ACHN (cell line): ENCODE measurements at regions not wholly inside any gene's neighbourhood (a gene's known extent, or its start where the extent isn't known, plus 50 kb on each side); places are given as distances from the start of the nearest gene placed in this dataset.

Source experiments
- DNase-seq: peaks from one replicate; pipeline ENCODE4 v3.0.0-alpha.2; 2015
- in situ Hi-C: cut with HindIII; loops from 2 replicates; pipeline ENCODE4 v1.10.0; 2017; ENCODE audit warnings: low sequenced_read_pairs, low pct_ligation_motif_present, low pct_unique_long_range_greater_than_20kb

DNA sequence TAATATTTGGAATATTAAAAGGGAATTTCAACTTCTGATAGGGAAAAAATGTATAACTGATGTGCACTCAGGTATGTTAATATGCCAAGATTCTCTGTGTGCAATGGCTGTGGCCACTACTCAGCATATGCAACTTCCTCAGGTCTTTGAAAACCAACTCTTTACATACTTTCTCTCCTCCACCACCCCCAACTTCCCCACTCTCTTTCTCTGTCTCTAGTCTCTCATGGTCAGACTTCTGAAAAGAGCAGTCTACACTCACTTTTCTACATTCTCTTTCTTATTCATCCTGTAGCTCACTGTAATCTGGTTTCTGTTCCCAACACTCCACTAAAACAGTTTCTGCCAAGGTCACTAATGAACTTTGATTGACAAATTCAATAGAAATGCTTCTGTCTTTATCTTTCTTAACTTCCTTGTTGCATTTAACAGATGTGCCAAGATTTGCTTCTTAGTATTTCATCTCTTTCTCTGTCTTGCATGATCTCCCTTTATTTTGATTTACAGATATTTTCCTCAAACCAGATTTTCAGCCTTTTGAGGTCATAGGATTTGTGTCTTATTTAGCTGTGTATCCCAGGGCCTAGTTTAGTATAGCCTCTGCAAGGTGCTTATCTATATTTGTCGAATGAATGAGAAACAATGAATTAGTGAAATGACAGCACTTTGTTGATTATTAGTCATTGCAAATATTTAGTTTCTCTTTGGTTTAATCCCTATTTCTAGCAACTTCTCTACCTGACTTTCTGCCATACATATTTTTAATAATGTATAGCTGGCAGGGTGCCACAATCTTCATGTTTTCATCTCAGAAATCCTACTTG is 168.9 kb downstream of the LMO4 start:
- in situ Hi-C loops = no loop called here
- no peak for DNase-seq

DNA sequence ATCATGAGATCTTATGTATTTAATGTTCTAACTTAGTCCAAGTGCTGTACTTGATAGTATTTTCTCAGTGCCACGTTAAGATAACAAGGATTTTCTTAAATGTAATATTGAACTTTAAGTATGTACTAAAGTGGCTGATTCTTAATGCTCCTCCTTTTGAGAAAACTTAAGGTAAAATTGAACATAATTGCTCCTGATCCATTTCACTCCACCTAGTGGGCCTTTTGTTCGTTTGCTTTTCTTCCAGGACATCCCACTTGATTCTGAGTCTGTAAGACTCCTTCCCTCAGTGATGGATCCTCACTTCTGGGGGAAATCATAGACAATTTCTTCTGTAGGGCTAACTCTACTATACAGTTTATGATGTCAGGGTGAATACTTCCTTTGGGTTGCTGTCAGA is 173.1 kb downstream of the LMO4 start:
- in situ Hi-C loops = no loop called here
- DNase-seq = no peak

DNA sequence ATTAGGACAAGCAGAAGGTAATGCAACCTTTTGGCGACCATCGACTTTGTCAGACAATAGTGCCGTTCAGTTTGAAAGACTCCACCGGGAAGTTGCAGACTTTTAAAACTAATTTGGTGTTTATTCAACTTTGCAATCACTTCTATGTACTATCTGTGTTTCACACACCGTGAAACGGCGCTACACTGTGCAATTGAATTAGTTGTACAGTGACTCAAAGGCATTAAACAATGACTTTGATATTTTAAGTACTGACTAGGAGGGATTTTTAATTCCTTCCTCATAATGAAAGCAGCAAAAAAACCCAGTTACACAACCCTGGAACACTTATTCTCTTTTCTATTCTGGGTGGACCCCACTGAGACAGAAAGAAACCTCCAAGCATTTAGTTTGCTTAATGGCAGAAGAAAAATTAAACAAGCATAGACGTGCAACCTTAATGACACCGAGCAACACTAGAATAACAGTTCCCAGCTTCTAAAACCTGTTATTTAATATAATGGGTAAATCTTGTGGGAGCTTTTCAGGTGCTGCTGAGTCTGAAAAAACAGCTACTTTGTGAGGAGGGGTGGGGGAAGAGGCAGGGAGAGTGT is 176.8 kb downstream of the LMO4 start:
- DNase-seq = no peak
- in situ Hi-C loops = no loop called here

DNA sequence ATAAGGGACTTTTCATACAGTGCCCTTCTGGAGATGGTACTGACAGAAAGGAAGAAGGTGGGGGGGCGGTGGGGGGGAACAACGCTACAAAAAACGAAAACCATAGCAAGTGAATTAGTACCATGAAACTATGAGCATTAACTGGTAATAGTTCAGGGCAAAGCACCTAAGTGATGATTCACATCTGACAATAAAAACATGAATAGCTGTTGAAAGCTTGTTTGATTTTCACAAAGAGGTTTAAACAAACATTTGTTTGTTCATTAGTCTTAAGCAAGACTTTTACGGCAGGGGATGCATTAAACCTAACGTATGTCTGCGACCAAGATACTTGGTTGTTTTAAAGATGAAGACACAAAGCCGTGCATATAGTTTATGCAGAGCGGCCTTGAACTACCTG is 177.5 kb downstream of the LMO4 start:
- in situ Hi-C loops = no loop called here
- DNase-seq = no peak

DNA sequence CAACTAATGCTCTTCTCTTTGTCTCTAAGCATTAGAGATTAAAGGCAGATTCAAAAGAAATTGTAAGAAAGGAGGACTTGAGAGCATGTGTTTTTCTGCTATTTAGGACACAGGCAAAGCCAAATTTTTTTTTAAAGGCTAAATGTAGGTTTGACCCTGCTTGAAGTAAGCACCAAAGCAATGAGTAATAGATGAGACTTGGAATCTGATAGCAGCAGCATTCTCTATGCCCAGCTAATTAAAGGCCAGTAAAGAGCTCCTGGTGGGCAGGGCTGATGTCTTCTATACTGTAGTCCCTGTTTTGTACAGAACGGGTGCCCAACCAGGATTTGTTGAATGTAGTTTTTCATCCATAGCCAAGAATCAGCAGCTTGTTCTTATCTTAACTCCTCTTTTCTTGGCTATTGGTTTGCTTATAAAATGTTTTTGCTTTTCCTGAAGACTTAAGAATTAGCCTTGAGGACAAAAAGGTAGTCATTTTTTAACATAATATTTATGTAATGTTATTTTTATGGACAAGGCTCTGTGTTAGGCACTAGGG is 179.6 kb downstream of the LMO4 start:
- in situ Hi-C loops = no loop called here
- no peak for DNase-seq

DNA sequence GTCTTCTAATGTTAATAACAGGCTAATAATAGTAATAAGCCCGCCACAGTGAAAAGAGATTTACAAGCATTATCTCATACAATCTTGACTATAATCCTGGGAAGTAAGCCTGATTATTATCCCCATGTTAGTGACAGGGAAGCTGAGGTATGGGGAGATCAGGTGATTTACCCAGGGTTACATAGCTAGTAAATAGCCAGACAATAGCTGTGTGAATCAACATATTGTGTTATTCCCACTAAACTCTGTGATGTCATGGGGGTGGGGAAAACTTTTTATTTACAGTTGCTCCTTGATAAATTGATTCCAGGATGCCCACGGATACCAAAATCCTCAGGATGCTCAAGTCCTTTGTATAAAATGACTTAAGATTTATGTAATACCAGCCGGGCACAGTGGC is 181.9 kb downstream of the LMO4 start:
- no peak for DNase-seq
- in situ Hi-C loops = no loop called here

DNA sequence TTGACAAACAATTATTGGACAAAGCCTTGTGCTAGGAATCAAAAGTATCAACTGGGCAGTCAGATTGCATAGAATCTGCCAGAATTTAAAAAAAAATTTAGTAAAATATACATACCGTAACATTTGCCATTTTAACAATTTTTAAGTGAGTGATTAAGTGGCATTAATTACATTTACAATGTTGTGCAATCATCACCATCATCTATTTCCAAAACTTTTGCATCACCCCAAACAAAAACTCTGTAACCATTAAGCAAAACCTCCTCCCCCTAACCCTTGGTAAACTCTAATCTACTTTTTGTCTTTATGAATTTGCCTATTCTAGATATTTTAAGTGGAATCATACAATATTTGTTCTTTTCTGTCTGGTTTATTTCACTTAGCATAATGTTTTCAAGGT is 182.8 kb downstream of the LMO4 start:
- no peak for DNase-seq
- in situ Hi-C loops = no loop called here

DNA sequence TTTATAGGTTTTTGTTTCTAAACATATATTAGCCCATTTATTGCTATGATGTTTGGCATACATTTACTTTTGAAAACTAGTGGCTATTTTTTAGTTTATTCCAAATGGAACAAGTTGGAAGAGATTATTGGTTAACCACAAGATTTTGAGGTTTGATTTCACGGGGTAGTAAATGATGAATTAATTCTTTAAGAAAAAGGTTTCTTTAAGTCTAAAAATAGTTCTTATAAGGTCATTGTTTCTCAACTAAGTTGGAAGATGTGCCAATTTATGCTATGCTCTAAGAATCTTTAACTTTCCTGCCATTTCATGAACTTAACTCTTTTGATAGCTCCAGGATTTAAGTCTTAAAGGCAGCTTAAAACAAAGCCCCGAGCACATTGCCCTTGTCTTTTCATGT is 183.8 kb downstream of the LMO4 start:
- in situ Hi-C loops = no loop called here
- no peak for DNase-seq

DNA sequence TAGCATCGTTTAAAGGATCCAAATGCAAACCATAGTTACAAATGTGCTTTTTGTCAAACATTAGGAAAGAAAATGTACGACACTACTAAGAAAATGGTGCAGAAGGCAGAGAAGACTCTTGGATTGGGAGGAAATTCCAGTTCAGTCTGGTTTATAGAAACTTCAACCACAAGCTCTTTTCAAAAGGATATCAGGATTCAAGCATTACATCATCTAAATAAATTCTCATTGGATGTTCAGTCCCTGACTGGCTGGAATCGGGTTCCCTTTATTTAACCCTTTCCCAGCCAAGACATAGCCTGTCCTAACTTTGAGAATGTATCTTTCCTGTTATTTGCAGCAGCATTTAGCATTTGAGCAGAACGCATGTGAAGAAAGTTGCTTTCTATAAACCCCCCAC is 184.6 kb downstream of the LMO4 start:
- in situ Hi-C loops = no loop called here
- DNase-seq = no peak

DNA sequence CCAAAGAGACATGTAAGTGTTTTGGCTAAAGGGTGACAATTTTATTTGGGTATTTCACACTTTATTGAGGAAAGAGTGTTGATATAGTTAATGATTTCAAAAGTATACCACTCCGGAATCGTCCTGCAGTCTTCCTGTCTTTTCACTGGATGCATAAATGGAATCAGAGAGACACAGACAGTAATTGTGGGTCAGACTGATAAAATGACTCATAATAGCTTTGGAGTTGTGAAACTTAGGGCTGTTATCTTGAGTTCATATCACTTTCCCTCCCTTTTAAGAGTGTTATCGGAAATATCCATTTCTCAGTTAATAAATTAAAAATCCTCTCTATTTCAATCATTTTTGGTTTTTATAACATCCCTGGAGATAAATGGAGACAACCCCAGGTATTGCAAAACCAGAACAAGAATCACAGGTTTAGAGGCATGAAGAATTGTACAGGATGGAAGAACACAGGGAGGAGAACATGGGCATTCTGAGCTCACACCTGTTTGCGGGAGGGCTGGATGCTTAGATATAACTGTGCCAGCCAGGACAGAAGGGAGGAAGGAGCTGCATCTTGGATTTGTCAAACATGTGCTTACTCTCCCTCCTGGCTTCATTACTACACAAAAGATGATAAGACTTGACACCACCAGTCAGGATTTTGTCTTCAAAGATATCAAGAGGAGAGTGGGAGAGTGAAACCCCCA is 185.4 kb downstream of the LMO4 start:
- in situ Hi-C loops = no loop called here

DNA sequence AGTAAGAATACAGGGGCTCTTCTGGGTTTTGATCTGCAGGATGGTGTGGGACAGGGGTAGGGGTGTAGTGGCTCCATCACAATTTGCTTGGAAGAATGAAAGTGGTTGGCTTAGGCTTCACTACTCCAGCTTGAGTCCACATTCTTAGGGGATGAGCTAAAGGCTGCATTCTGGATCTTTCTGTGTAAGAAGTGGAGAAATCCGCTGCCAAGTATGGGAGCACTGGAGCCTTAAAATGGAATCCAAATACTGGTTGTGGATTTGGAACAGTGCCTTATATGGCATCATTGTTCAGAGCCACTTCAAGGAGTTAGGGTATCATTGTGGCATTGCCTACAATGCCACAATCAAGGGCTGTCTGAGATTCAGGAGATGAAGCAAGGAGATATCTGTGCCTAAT is 187.1 kb downstream of the LMO4 start:
- no peak for DNase-seq
- in situ Hi-C loops = no loop called here

More for the DNA sequence above, 185.4 kb downstream of the LMO4 start:
- no peak for DNase-seq

DNA sequence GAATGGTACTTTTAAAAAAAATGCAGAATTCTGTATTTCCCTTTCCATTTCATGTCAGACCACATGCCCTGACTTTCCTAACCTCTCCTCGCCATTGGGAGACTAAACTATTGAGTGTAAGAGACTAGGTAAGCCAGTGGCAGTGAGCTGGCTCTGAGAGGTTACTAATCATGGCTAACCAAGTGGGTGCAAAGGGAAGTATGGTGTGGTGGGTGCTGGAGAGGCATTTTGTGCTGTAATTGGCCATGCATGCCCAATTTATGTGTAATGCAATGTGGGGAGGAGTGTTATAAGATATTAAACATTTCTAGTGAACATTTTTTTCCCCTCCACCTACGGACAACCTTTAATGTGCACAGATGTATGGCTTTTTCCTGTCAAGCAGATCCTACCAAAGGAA is 190.1 kb downstream of the LMO4 start:
- in situ Hi-C loops = no loop called here
- no peak for DNase-seq

DNA sequence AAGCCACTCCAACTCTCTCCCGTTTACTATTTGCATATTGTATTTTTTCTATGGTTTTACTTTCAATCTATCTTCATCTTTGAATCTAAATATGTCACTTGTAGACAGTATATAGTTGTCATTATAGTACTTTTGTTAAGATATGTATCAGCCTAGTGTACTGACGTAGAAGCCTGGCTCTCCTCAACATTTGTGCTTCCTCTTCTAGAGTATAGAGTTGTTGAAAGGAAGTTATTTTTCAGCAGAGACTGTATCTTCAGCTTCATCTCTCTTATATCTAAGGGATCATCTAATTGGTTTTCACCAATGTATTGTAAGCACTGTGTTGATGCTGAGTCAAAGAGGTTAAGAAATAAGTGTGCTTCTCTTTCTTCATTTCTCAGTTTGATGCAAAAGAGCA is 192.8 kb downstream of the LMO4 start:
- in situ Hi-C loops = no loop called here
- DNase-seq = no peak

DNA sequence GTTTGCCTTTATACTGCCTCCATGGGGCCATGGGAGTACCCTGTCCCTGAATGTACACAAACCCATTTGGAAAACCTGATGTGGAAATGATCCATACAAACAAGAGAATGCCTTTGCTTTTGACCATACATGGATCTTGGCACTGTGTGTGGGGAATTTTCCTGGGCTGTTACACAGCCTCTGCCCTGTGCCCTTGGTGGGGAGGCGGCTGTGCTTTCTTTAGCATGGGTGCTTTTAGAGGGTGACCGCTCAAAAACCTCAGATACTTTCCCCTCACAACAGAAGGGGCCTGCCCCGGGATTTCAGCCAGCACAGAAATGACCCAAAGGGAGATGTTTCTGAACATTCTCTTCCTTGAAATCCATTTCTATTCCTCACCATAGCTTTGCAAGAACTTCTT is 194.8 kb downstream of the LMO4 start:
- in situ Hi-C loops = no loop called here
- no peak for DNase-seq

DNA sequence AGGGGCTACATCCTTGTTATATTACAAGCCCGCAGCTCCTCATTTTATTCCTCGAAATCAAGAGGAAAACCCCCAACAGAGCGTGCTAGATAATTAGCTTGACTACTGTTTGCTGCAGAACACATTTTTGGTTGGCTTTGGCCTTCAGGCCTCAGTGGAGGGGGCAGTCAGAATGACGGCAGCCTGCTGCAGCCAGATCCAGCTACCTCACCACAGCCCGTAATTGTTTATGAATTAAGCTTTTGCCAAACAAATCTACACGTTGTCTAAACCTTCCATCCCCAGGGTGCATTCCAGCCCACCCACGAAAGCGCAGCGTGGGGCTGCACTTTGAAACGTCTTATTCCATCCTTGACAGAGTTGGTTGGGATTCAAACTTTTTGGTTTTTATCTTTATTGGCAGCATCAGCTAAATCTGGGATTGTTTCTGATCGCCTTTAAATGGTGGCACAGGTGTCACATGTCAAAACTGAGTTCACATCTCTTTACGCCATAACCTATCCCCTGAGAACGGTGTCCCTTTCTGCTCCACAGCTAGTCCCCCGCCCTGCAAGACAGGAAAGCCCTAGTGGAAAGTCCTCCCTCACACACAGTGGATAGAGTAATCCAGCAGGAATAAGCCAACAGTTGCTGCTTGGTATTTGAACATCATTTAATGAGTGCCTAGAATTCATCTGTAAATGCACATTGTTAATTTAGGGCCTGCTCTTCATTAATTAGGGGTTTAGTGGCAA is 195.5 kb downstream of the LMO4 start:
- DNase-seq = no peak
- in situ Hi-C loops = no loop called here

DNA sequence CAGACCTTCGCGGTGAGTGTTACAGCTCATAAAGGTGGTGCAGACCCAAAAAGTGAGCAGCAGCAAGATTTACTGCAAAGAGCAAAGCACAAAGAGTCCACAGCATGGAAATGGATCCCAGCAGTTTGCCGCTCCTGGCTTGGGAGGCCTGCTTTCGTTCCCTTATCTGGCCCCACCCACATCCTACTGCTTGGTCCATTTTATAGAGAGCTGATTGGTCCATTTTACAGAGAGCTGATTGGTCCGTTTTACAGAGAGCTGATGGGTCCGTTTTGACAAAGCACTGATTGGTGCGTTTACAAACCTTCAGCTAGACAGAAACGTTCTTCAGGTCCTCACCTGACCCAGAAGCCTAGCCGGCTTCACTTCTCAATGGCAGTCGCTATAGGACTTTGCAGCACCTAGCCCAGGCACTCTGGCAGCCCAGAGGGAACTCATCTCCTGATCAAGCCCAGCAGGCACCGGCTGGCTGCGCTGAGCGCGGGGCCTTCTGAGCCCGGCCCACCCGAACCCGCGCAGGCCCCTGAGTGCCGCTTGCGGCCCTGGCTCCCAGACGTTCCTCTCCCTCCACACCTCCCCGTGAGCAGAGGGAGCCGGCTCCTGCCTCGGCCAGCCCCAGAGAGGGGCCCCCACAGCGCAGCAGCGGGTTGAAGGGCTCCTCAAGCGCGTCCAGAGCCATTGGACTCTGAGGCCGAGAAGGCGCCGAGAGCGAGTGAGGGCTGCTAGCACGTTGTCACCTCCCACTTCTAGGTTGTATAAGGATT is 200.3 kb downstream of the LMO4 start:
- in situ Hi-C loops = no loop called here
- DNase-seq = no peak

DNA sequence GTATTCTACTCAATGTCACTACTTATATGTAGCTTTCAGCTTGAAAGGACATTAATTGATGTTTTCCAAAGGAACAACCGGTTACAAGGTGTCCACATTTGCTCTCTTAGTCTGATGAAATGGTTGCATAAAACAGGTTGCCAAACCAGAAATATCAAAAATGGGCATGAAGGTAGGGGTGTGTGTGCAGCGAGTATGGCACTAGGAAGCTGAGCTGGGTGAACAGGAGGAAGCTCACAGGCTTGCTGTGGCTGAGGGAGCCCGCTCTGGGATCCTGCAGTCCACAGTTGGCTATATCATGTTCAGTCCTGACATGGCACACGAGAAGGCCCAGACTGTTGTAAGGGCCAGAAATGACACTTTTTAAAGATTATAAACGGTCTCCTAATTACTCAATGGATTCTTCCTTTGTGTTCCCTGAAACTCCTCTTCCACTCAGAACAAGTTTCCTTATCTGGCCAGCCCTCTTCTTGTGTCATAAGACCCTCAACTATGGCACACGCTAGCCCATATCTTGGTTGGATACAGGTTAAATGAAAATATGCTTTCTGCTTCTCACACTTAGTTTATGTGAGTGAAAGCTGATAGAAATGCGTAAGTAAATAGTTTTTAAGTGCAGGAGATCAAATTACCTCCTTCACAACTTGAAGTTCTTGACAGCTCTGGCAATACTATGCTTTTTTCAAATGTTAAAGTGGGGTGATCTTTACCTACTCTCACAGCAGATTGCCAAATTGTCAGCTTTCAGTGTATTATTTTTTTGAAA is 201.5 kb downstream of the LMO4 start:
- DNase-seq = no peak
- in situ Hi-C loops = no loop called here

DNA sequence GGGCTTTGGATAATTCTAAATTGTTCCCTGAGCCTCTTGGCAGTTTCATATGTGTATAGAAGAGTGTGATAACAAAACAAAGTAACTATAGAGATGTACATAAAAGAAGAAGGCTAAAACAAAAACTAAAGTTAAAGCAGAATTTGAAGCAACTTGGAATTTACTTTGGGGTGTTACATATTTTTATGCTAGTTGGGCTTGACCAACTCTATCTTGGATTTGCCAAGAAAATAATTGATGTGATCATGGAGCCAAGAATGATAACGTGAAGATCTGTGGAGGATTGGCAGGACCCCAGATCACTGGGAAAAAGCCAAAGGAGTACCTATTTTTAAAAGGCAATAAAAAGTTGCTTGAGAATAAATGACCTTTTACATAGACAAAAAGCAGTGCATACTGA is 206.9 kb downstream of the LMO4 start:
- no peak for DNase-seq
- in situ Hi-C loops = no loop called here
